CD4-positive, alpha-beta T cell (primary cell): ENCODE measurements at regions not wholly inside any gene's neighbourhood (a gene's known extent, or its start where the extent isn't known, plus 50 kb on each side); places are given as distances from the start of the nearest gene placed in this dataset.

Experiments used
- ATAC-seq: fragments of 200-7000 bp; cut with Tn5 transposase; one replicate; pipeline ENCODE4 v1.10.0; 2022; ENCODE audit warnings: mild to moderate bottlenecking; ENCODE audit not compliant: poor library complexity
- CTCF ChIA-PET: fragments of 350-600 bp; sonication (Branson Sonifier 250); formaldehyde crosslinking; loops from one replicate; lab custom pipeline; 2021; ENCODE audit warnings: antibody characterized with exemption, inconsistent platforms; lab: Charles Lee
- POLR2A ChIA-PET: fragments of 350-600 bp; sonication (Branson Sonifier 250); formaldehyde crosslinking; loops from one replicate; lab custom pipeline; 2021; ENCODE audit warnings: antibody characterized with exemption, inconsistent platforms; lab: Charles Lee
- DNase-seq, 14 experiments: peaks; one replicate each; pipeline ENCODE4 v3.0.0-alpha.2; 2013 to 2020; ENCODE audit warnings: mixed read lengths in 2 of 14
- H3K27ac ChIP-seq, 2 donors: one replicate each; pipeline versions ENCODE4 v1.5.1 to v1.7.0; 2013; ENCODE audit warnings: low read length in 2 of 2, low read depth in 1 of 2, mild to moderate bottlenecking in 1 of 2
- H3K27me3 ChIP-seq, 2 experiments: 1 replicate in 1 of 2; 2 replicates in 1 of 2; pipeline versions ENCODE4 v1.6.1 to v1.7.0; 2013; ENCODE audit warnings: low read length in 2 of 2, control low read depth in 1 of 2, mild to moderate bottlenecking in 1 of 2, moderate library complexity in 1 of 2; ENCODE audit not compliant: insufficient read depth in 2 of 2, control insufficient read depth in 1 of 2
- H3K36me3 ChIP-seq: one replicate; pipeline ENCODE4 v1.6.1; 2013; ENCODE audit warnings: low read length, control low read depth; ENCODE audit not compliant: insufficient read depth
- H3K4me1 ChIP-seq: one replicate; pipeline ENCODE4 v1.6.1; 2013; ENCODE audit warnings: low read length, control low read depth; ENCODE audit not compliant: insufficient read depth
- H3K4me3 ChIP-seq: one replicate; pipeline ENCODE4 v1.5.1; 2013; ENCODE audit warnings: mild to moderate bottlenecking, low read length, moderate library complexity
- H3K9me3 ChIP-seq, 2 experiments: 1 replicate in 1 of 2; 2 replicates in 1 of 2; pipeline versions ENCODE4 v1.6.1 to v1.7.0; 2013; ENCODE audit warnings: low read length in 2 of 2, mild to moderate bottlenecking in 2 of 2, control low read depth in 1 of 2, moderate library complexity in 1 of 2; ENCODE audit not compliant: control insufficient read depth in 1 of 2, insufficient read depth in 1 of 2
- H3K27ac Mint-ChIP-seq: one replicate; pipeline ENCODE4 v1.8.0; 2020; ENCODE audit warnings: mixed read lengths
- H3K27me3 Mint-ChIP-seq: one replicate; pipeline ENCODE4 v1.8.0; 2021; ENCODE audit warnings: mixed read lengths
- H3K36me3 Mint-ChIP-seq: one replicate; pipeline ENCODE4 v1.8.0; 2021; ENCODE audit warnings: low read depth, mixed read lengths
- H3K4me1 Mint-ChIP-seq: one replicate; pipeline ENCODE4 v1.8.0; 2021; ENCODE audit warnings: low read depth, mixed read lengths
- H3K4me3 Mint-ChIP-seq: one replicate; pipeline ENCODE4 v1.8.0; 2020; ENCODE audit warnings: mild to moderate bottlenecking, mixed read lengths
- H3K9me3 Mint-ChIP-seq: one replicate; pipeline ENCODE4 v1.8.0; 2020; ENCODE audit warnings: mixed read lengths
- intact Hi-C, 2 experiments: fragments of 100-400 bp; cut with DNase I in 1 of 2; cut with micrococcal nuclease in 1 of 2; formaldehyde crosslinking; loops; one replicate each; pipeline versions ENCODE4 v1.15.1 to v1.9.0; 2023 to 2025; cut with DNase I, micrococcal nuclease
- TF ChIP-seq, protein P1 (sequence below): fragments of 200-600 bp; IDR thresholded peaks from one replicate; pipeline ENCODE4 v1.8.0; 2022; ENCODE audit warnings: antibody characterized with exemption, mild to moderate bottlenecking

GRCh38 chr5:14036947-14037346 lies 92.5 kb upstream of the DNAH5 start:
- ATAC-seq (no peak), DNase-seq (no peak)
- Histone ChIP-seq H3K4me1 (no peaks in the 10 kb centered on the region), H3K36me3 (no peaks in the 10 kb centered on the region), H3K4me3 (no peak overlapping the region), H3K27ac (no peak overlapping the region), H3K9me3 (peaks cover 0 to 11% of the 10 kb centered on the region in 2 experiments), H3K27me3 (no peaks in the 10 kb centered on the region)
- Mint-ChIP-seq H3K27ac (no peak overlapping the region), H3K4me3 (no peak overlapping the region), H3K4me1 (peaks cover 14% of the 10 kb centered on the region), H3K27me3 (peaks cover 55% of the 10 kb centered on the region), H3K9me3 (no peaks in the 10 kb centered on the region), H3K36me3 (no peaks in the 10 kb centered on the region)
- TF ChIP-seq, protein P1, sequence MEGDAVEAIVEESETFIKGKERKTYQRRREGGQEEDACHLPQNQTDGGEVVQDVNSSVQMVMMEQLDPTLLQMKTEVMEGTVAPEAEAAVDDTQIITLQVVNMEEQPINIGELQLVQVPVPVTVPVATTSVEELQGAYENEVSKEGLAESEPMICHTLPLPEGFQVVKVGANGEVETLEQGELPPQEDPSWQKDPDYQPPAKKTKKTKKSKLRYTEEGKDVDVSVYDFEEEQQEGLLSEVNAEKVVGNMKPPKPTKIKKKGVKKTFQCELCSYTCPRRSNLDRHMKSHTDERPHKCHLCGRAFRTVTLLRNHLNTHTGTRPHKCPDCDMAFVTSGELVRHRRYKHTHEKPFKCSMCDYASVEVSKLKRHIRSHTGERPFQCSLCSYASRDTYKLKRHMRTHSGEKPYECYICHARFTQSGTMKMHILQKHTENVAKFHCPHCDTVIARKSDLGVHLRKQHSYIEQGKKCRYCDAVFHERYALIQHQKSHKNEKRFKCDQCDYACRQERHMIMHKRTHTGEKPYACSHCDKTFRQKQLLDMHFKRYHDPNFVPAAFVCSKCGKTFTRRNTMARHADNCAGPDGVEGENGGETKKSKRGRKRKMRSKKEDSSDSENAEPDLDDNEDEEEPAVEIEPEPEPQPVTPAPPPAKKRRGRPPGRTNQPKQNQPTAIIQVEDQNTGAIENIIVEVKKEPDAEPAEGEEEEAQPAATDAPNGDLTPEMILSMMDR, result no peak
- intact Hi-C loops, result no loop called here
- POLR2A ChIA-PET, result no interaction called here
- CTCF ChIA-PET, result no interaction called here

GRCh38 chr5:14036514-14036913 lies 92.0 kb upstream of the DNAH5 start:
- Mint-ChIP-seq H3K9me3 (no peaks in the 10 kb centered on the region), H3K36me3 (no peaks in the 10 kb centered on the region), H3K4me1 (peaks cover 14% of the 10 kb centered on the region), H3K27ac (no peak overlapping the region), H3K27me3 (peaks cover 51% of the 10 kb centered on the region), H3K4me3 (no peak overlapping the region)
- ATAC-seq (no peak), DNase-seq (no peak)
- ChIA-PET POLR2A (no interaction called here), CTCF (no interaction called here)
- Histone ChIP-seq H3K27ac (no peak overlapping the region), H3K9me3 (peaks cover 0 to 11% of the 10 kb centered on the region in 2 experiments), H3K36me3 (no peaks in the 10 kb centered on the region), H3K4me3 (no peak overlapping the region), H3K27me3 (no peaks in the 10 kb centered on the region), H3K4me1 (no peaks in the 10 kb centered on the region)
- intact Hi-C loops, result no loop called here
- TF ChIP-seq, protein P1, result no peak

GRCh38 chr5:14035859-14036503 lies 91.5 kb upstream of the DNAH5 start:
- POLR2A ChIA-PET, result no interaction called here
- TF ChIP-seq, protein P1, result no peak
- no peak overlapping the region for H3K27ac ChIP-seq

More at GRCh38 chr5:14035859-14036503, 91.5 kb upstream of the DNAH5 start:
- Histone ChIP-seq H3K4me3 (no peak overlapping the region), H3K9me3 (peaks cover 0 to 11% of the 10 kb centered on the region in 2 experiments), H3K27me3 (no peaks in the 10 kb centered on the region), H3K36me3 (no peaks in the 10 kb centered on the region), H3K4me1 (no peaks in the 10 kb centered on the region)
- Mint-ChIP-seq H3K9me3 (no peaks in the 10 kb centered on the region), H3K27me3 (peaks cover 48% of the 10 kb centered on the region), H3K4me3 (no peak overlapping the region), H3K4me1 (peaks cover 14% of the 10 kb centered on the region), H3K36me3 (no peaks in the 10 kb centered on the region), H3K27ac (no peak overlapping the region)
- ATAC-seq (no peak), DNase-seq (peak in 1 of 14 experiments; percentile 5)
- intact Hi-C loops, result no loop called here
- CTCF ChIA-PET, result no interaction called here
